HG03045 (cell line): ENCODE measurements at regions not wholly inside any gene's neighbourhood (a gene's known extent, or its start where the extent isn't known, plus 50 kb on each side); places are given as distances from the start of the nearest gene placed in this dataset.

Experiments
- ATAC-seq: cut with Tn5 transposase; IDR thresholded peaks from one replicate; pipeline ENCODE4 v1.9.1; 2021; ENCODE audit warnings: mild to moderate bottlenecking, moderate library complexity; ENCODE audit not compliant: unreplicated experiment

- no peak for ATAC-seq
These were observed 52.3 kb downstream of the PLEKHG1 start for GRCh38 chr6:150651808-150652470.

- no peak for ATAC-seq
These were observed 53.3 kb downstream of the PLEKHG1 start for GRCh38 chr6:150652848-150653613.

GRCh38 chr6:150654608-150655007 is 54.9 kb downstream of the PLEKHG1 start:
- no peak for ATAC-seq

- ATAC-seq: no peak
These were observed 56.5 kb downstream of the PLEKHG1 start for GRCh38 chr6:150656156-150656555.

- ATAC-seq: no peak
These were observed 58.7 kb downstream of the PLEKHG1 start for GRCh38 chr6:150658421-150658820.

- no peak for ATAC-seq
These were observed 59.5 kb downstream of the PLEKHG1 start for GRCh38 chr6:150659046-150659763.

GRCh38 chr6:150661216-150662007 is 61.7 kb downstream of the PLEKHG1 start:
- no peak for ATAC-seq

- no peak for ATAC-seq
These were observed 63.1 kb downstream of the PLEKHG1 start for GRCh38 chr6:150662814-150663213.

- ATAC-seq: no peak
These were observed 64.4 kb downstream of the PLEKHG1 start for GRCh38 chr6:150664091-150664490.

- ATAC-seq: no peak
These were observed 66.4 kb downstream of the PLEKHG1 start for GRCh38 chr6:150666071-150666470.

GRCh38 chr6:150667359-150667758 is 67.7 kb downstream of the PLEKHG1 start:
- no peak for ATAC-seq

GRCh38 chr6:150667977-150668716 is 68.5 kb downstream of the PLEKHG1 start:
- no peak for ATAC-seq

GRCh38 chr6:150668900-150669302 is 69.2 kb downstream of the PLEKHG1 start:
- ATAC-seq: no peak

- no peak for ATAC-seq
These were observed 70.6 kb downstream of the PLEKHG1 start for GRCh38 chr6:150670311-150670710.

GRCh38 chr6:150672800-150673199 is 73.1 kb downstream of the PLEKHG1 start:
- no peak for ATAC-seq

- no peak for ATAC-seq
These were observed 74.1 kb downstream of the PLEKHG1 start for GRCh38 chr6:150673720-150674346.

- no peak for ATAC-seq
These were observed 76.7 kb downstream of the PLEKHG1 start for GRCh38 chr6:150676344-150676743.

- no peak for ATAC-seq
These were observed 77.1 kb downstream of the PLEKHG1 start for GRCh38 chr6:150676772-150677171.

GRCh38 chr6:150680510-150680909 is 80.8 kb downstream of the PLEKHG1 start:
- no peak for ATAC-seq
